ENCODE measurements at regions not wholly inside any gene's neighbourhood (a gene's known extent, or its start where the extent isn't known, plus 50 kb on each side); places are given as distances from the start of the nearest gene placed in this dataset.

DNA sequence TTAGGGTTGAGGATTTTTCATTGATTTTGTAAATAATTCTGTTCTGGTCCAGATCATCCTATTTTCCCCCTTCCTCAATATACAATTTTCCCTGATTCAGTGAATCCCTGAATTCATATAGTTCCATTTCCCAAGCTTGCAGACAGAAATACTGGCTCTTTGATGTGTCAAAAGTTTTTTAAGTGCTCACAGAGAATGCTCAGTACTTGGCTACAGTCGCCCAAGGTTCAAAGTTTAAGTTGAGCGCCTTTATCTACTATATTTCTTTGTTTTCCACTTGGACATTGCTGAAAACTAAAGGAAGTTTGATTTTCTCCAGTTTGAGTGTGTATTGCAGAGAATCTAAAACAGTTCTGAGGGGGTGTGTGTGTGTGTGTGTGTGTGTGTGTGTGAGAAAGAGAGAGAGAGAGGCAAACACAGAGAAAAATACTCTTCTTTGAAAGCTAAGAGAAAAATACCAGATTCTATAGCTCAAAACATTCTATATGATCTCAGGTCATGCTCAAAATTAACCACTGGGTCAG lies 136.2 kb upstream of the ACO1 start:
- H2AK9ac ChIP-seq (replicated peaks; ENCODE audit: low read depth, low read length, poor library complexity), result no peak overlapping the region
- no peak overlapping the region for H2AK5ac ChIP-seq (ENCODE audit: low read depth, low read length)
- H2BK20ac ChIP-seq (ENCODE audit: low read depth, low read length), result no peak overlapping the region
- ATAC-seq (ENCODE audit: low read depth), result no peak
- no peak overlapping the region for H3K4me2 ChIP-seq (ENCODE audit: low read depth, low read length)
- no peak overlapping the region for H3K9ac ChIP-seq (ENCODE audit: low read depth, low read length)
- no peaks in the 10 kb centered on the region for H3K36me3 ChIP-seq (ENCODE audit: control insufficient read depth, insufficient read depth, low read length)
- no peak overlapping the region for H3K4ac ChIP-seq (ENCODE audit: low read depth, low read length)
- no peak overlapping the region for H2AFZ ChIP-seq (replicated peaks; ENCODE audit: low read length, poor library complexity)
- no peak overlapping the region for H2BK15ac ChIP-seq (ENCODE audit: low read depth, low read length)
- no peak overlapping the region for H3K14ac ChIP-seq (replicated peaks; ENCODE audit: low read depth, low read length)
- no peak overlapping the region for H3K18ac ChIP-seq (ENCODE audit: low read depth, low read length)
- H3K27ac ChIP-seq (ENCODE audit: insufficient read depth, low read length), result no peak overlapping the region
- CTCF ChIA-PET, result interaction anchor here (0.8 kb wide), 1 partner anchor 73 kb away, joined by 4 read pairs; no protein-coding TSS in a partner anchor
- no peak overlapping the region for H4K91ac ChIP-seq (ENCODE audit: insufficient read depth, low read depth, low read length)
- no peaks in the 10 kb centered on the region for H3K4me1 ChIP-seq (ENCODE audit: control insufficient read depth, insufficient read depth, low read length)
- H3K56ac ChIP-seq (ENCODE audit: extremely low read depth, insufficient read depth, low read length), result no peak overlapping the region
- POLR2A ChIA-PET (ENCODE audit: unreplicated experiment), result no interaction called here
- intact Hi-C loops (cut with micrococcal nuclease) (no loop called here), in situ Hi-C loops (cut with MboI; ENCODE audit: low sequenced_read_pairs) (no loop called here), dilution Hi-C loops (cut with HindIII; ENCODE audit: low sequenced_read_pairs, unreplicated experiment) (no loop called here)
- H4K8ac ChIP-seq (ENCODE audit: low read depth in 2 of 2, low read length in 2 of 2), result no peak overlapping the region
- no peak overlapping the region for H3K23ac ChIP-seq (ENCODE audit: low read depth, low read length)
- no peaks in the 10 kb centered on the region for H4K20me1 ChIP-seq (ENCODE audit: insufficient read depth, low read length)
- no peaks in the 10 kb centered on the region for H3K9me1 ChIP-seq (ENCODE audit: insufficient read depth, low read length)
- no peak for DNase-seq
- H4K5ac ChIP-seq (ENCODE audit: low read depth, low read length), result no peak overlapping the region
- H3K4me3 ChIP-seq (ENCODE audit: insufficient read depth, low read depth, low read length), result no peak overlapping the region
- WGBS, 2 experiments (ENCODE audit: extremely low coverage in 2 of 2, insufficient read length in 1 of 2), result no CpG with 5 or more reads among the region's 2 CpGs
- no peak overlapping the region for H2BK5ac ChIP-seq (ENCODE audit: low read depth, low read length, poor library complexity, severe bottlenecking)
- TF ChIP-seq MAZ (IDR thresholded peaks at IDR 0.05; ENCODE audit: borderline replicate concordance, low read depth, low read length), result no peak
- TF ChIP-seq RCOR1 (IDR thresholded peaks at IDR 0.05; ENCODE audit: insufficient replicate concordance, low read length), result no peak
- no peak for TF ChIP-seq CHD1 (IDR thresholded peaks at IDR 0.05; ENCODE audit: low read depth, low read length)
- TF ChIP-seq ELK1 (IDR thresholded peaks at IDR 0.05; ENCODE audit: borderline replicate concordance, low read depth, low read length), result no peak
- TF ChIP-seq MXI1 (IDR thresholded peaks at IDR 0.05; ENCODE audit: borderline replicate concordance, low read depth, low read length), result no peak
- no peak for TF ChIP-seq CEBPB (IDR thresholded peaks at IDR 0.05; ENCODE audit: low read depth, low read length)
- no peak for TF ChIP-seq NFE2L2 (IDR thresholded peaks at IDR 0.05; ENCODE audit: low read depth, low read length)
- no peak for TF ChIP-seq MAFK (IDR thresholded peaks at IDR 0.05; ENCODE audit: low read depth, low read length)
- no peak for TF ChIP-seq FOS (IDR thresholded peaks at IDR 0.05; ENCODE audit: low read depth, low read length)
- no peak for TF ChIP-seq BHLHE40 (IDR thresholded peaks at IDR 0.05; ENCODE audit: low read depth, low read length)
- TF ChIP-seq CTCF (conservative IDR thresholded peaks at IDR 0.05; ENCODE audit: low read depth, low read length), result no peak
- TF ChIP-seq SMC3 (IDR thresholded peaks at IDR 0.05; ENCODE audit: low read depth, low read length), result no peak
- TF ChIP-seq RAD21 (IDR thresholded peaks at IDR 0.05; ENCODE audit: low read length), result no peak
- TF ChIP-seq USF2 (IDR thresholded peaks at IDR 0.05; ENCODE audit: low read depth, low read length), result no peak
- H3K27me3 ChIP-seq (ENCODE audit: control insufficient read depth, insufficient read depth, low read length), result no peaks in the 10 kb centered on the region
- BruUV-seq (replicated peaks), result no TSS peak
- H3K9me3 ChIP-seq (ENCODE audit: control insufficient read depth, insufficient read depth, low read length), result no peaks in the 10 kb centered on the region
- H3K79me1 ChIP-seq (ENCODE audit: low read depth in 1 of 2, low read length in 2 of 2), result no peaks in the 10 kb centered on the region
- H2BK120ac ChIP-seq (ENCODE audit: low read depth, low read length), result no peak overlapping the region
